ENCODE measurements at regions not wholly inside any gene's neighbourhood (a gene's known extent, or its start where the extent isn't known, plus 50 kb on each side); places are given as distances from the start of the nearest gene placed in this dataset.

- DNase-seq, result no peak
Measured at GRCh38 chr15:94924057-94924456, 692.7 kb downstream of the MCTP2 start.

- DNase-seq, result no peak
Measured at GRCh38 chr15:94924971-94925598, 693.7 kb downstream of the MCTP2 start.

GRCh38 chr15:94925680-94926079, 694.3 kb downstream of the MCTP2 start:
- DNase-seq, result no peak

GRCh38 chr15:94927003-94927402, 695.6 kb downstream of the MCTP2 start:
- DNase-seq, result no peak

GRCh38 chr15:94929282-94929681, 697.9 kb downstream of the MCTP2 start:
- DNase-seq, result no peak

GRCh38 chr15:94930441-94930840, 699.1 kb downstream of the MCTP2 start:
- no peak for DNase-seq

GRCh38 chr15:94930960-94931359, 699.6 kb downstream of the MCTP2 start:
- DNase-seq, result no peak

- no peak for DNase-seq
Measured at GRCh38 chr15:94934440-94934839, 703.1 kb downstream of the MCTP2 start.

- no peak for DNase-seq
Measured at GRCh38 chr15:94937242-94937641, 705.9 kb downstream of the MCTP2 start.

GRCh38 chr15:94943888-94944287, 712.5 kb downstream of the MCTP2 start:
- DNase-seq, result no peak

GRCh38 chr15:94951538-94951937, 720.2 kb downstream of the MCTP2 start:
- no peak for DNase-seq

GRCh38 chr15:94963953-94964352, 732.6 kb downstream of the MCTP2 start:
- no peak for DNase-seq

- DNase-seq, result no peak
Measured at GRCh38 chr15:94965593-94965992, 734.2 kb downstream of the MCTP2 start.

- no peak for DNase-seq
Measured at GRCh38 chr15:94968133-94968532, 736.8 kb downstream of the MCTP2 start.

- DNase-seq, result no peak
Measured at GRCh38 chr15:94970096-94970495, 738.7 kb downstream of the MCTP2 start.

- DNase-seq, result no peak
Measured at GRCh38 chr15:94970802-94971201, 739.4 kb downstream of the MCTP2 start.

- DNase-seq, result no peak
Measured at GRCh38 chr15:94972314-94972713, 741.0 kb downstream of the MCTP2 start.

GRCh38 chr15:94987085-94987484, 755.7 kb downstream of the MCTP2 start:
- no peak for DNase-seq

- no peak for DNase-seq
Measured at GRCh38 chr15:94991718-94992117, 760.4 kb downstream of the MCTP2 start.

GRCh38 chr15:95009635-95010034, 778.3 kb downstream of the MCTP2 start:
- DNase-seq, result no peak

- no peak for DNase-seq
Measured at GRCh38 chr15:95013381-95013780, 782.0 kb downstream of the MCTP2 start.

GRCh38 chr15:95016511-95017229, 785.3 kb downstream of the MCTP2 start:
- no peak for DNase-seq

- no peak for DNase-seq
Measured at GRCh38 chr15:95017666-95018328, 786.4 kb downstream of the MCTP2 start.

GRCh38 chr15:95018888-95019545, 787.7 kb downstream of the MCTP2 start:
- DNase-seq, result no peak

Data from activated CD4-positive, alpha-beta T cell treated with anti-CD3 and anti-CD28 coated beads, Interleukin-2, amount 50 U/mL, for 1 hour (primary cell).